RWPE1 (cell line): ENCODE measurements at regions not wholly inside any gene's neighbourhood (a gene's known extent, or its start where the extent isn't known, plus 50 kb on each side); places are given as distances from the start of the nearest gene placed in this dataset.

Source experiments
- CTCF ChIA-PET: fragments of 350-600 bp; sonication (Branson Sonifier 250); formaldehyde crosslinking; extraction: SDS; loops from one replicate; lab custom pipeline; 2021; lab: Yijun Ruan, JAX
- POLR2A ChIA-PET: fragments of 400-600 bp; formaldehyde crosslinking; extraction: SDS; loops from one replicate; lab custom pipeline; 2020; ENCODE audit warnings: antibody characterized with exemption; ENCODE audit not compliant: low non-redundant PET; lab: Yijun Ruan, JAX
- DNase-seq: peaks from one replicate; pipeline ENCODE4 v3.0.0; 2012; ENCODE audit warnings: low spot score
- H3K27ac ChIP-seq: fragments of 450-650 bp; 2 replicates; pipeline ENCODE4 v1.5.1; 2017
- TF ChIP-seq, protein P1 (sequence below): fragments of 450-650 bp; conservative IDR thresholded peaks from 2 replicates; pipeline ENCODE4 v1.5.1; 2017; ENCODE audit warnings: low read depth, mild to moderate bottlenecking

DNA sequence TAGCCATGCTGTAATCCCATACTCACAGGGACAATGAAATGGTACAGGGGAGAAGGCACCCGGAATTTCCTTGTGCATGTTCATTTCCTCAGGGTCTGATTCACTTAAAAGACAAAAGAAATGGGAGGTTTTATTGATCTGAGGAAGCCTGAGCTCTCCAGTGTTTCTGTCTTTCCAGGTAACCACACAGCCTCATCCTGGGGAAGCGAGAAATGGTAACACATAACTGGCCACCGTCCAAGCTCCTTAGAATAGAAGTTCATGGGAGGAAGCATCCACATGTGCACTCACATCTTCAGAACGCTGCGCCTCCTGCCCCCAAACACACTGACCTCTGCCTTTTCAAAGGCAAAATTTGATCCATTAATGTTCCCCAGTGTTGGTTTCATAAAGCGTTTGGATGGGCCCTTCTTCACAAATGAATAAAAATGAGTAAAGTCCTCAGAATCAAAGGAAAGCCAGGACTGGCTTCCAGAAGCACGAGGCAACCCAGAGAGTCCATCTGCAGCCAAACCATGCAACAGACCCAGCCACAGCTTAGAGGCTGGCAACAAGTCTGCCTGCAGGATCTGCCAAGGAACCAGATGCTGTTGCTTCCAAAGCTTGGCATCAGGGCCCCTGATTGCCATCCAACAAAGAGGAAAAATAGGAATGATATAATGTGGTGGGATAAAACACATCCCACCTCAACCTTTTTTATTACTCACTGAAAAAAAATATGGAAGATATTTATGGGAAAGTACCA, 120.3 kb downstream of the ZBTB18 start:
- DNase-seq, result no peak
- ChIA-PET CTCF (no interaction called here), POLR2A (no interaction called here)
- no peak overlapping the region for H3K27ac ChIP-seq
- TF ChIP-seq, protein P1, sequence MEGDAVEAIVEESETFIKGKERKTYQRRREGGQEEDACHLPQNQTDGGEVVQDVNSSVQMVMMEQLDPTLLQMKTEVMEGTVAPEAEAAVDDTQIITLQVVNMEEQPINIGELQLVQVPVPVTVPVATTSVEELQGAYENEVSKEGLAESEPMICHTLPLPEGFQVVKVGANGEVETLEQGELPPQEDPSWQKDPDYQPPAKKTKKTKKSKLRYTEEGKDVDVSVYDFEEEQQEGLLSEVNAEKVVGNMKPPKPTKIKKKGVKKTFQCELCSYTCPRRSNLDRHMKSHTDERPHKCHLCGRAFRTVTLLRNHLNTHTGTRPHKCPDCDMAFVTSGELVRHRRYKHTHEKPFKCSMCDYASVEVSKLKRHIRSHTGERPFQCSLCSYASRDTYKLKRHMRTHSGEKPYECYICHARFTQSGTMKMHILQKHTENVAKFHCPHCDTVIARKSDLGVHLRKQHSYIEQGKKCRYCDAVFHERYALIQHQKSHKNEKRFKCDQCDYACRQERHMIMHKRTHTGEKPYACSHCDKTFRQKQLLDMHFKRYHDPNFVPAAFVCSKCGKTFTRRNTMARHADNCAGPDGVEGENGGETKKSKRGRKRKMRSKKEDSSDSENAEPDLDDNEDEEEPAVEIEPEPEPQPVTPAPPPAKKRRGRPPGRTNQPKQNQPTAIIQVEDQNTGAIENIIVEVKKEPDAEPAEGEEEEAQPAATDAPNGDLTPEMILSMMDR, result no peak

DNA sequence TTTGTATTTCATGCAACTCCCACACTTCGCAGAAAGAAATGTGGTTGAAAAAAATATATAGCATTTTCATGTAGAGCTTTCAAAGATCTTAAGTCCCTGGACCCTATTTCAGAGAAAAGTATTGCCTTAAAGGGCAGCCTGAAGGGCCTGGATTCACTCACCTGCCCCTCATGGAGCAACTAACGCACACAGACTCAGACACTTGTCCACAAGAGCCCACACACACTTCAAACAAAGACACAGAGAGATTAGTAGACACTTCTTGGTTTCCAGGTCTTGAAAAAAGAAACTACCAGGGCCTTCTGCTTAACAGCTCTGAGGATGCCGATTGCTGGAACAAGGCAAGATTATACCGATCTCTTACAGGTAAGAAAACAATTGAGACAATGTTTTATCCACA, 122.2 kb downstream of the ZBTB18 start:
- TF ChIP-seq, protein P1, result no peak
- DNase-seq, result no peak
- H3K27ac ChIP-seq, result no peak overlapping the region
- ChIA-PET CTCF (no interaction called here), POLR2A (no interaction called here)

DNA sequence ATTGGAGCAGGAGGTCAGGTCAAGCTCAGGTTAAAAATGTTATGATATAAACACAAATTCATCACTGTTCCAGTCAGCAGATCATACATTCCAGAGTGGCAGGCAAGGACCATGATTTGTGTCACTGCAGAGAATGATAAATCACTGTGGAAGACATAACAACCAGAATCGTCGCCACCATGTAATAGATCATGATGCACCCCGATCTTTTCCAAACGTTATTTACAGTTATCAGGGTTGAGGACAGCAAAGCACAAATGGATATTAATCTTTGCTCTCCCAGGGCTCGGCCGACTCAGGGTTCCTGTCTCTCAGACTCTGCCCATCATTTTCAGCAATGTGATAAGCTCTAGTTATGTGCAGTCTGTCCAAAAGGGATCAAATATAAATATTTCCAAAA, 122.7 kb downstream of the ZBTB18 start:
- TF ChIP-seq, protein P1, result no peak
- H3K27ac ChIP-seq, result no peak overlapping the region
- ChIA-PET POLR2A (no interaction called here), CTCF (no interaction called here)
- no peak for DNase-seq

DNA sequence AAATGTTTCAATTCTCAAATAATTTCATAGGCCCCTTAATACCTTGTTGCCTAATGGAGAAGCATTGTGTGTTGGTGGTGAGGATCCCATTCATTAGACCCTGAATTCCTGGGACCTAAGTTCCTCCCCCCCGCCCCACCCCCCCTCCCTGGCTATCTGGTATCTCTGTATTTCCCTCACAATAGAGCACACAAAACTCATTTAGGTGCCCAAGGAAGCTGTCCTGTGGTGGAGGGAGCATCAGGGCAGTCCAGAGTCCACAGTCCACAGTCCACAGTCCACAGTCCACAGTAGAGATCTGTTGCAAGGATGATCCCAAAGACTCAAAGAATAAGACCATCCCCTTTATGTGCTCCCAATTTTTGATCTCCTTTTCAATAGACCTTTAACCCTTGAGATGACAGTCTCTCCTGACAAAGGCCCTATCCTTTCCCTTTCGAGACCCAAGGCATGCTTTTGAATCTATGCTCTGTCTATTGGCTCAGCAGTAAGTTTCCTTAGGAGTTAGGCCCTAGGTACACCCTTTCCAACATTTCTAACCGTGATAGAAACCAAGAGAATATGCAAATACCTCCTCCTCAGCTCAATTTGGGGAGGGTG, 123.9 kb downstream of the ZBTB18 start:
- CTCF ChIA-PET, result no interaction called here
- no peak overlapping the region for H3K27ac ChIP-seq
- TF ChIP-seq, protein P1, result no peak
- POLR2A ChIA-PET, result no interaction called here
- no peak for DNase-seq

DNA sequence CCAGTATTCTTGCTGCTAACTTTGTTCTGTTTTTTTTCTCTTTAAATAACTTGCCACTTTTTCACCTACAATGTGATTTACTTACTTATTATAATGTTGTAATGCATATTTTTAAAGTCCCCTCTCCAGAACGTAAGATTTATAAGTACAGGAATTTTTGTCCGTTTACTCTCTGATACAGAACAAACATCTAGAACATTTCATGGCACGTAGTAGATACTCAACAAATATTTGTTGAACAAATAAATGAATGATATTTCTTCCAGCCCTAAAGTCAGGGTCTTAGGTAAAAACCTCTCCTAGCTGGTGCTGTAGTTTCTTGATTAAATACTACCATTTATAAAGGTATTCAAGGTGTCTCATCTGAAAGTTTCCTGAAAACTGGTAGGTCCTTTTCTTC, 125.1 kb downstream of the ZBTB18 start:
- POLR2A ChIA-PET, result no interaction called here
- TF ChIP-seq, protein P1, result no peak

DNA sequence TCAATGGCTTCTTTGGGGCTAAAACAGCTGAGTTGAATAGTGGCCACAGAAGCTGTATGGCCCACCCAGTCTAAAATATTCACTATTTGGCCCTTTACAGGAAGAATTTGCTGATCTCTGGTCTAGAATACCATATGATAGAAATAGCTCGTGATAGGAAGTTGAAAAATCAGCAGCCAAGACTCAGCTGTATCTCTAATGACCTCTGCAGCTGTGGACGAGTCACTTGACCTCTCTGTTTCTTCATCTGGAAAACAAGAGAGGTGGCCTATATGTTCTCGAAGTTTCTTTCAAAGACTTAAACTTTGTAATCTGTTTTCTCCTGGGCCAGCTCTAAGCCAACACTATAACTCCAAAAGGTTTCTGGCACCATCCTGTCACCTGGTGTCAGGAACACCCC, 129.2 kb downstream of the ZBTB18 start:
- DNase-seq, result no peak
- POLR2A ChIA-PET, result no interaction called here
- H3K27ac ChIP-seq, result no peak overlapping the region
- CTCF ChIA-PET, result interaction anchor here (0.6 kb wide), 1 partner anchor 32 kb away, joined by 3 read pairs; no protein-coding TSS in a partner anchor
- TF ChIP-seq, protein P1, result no peak

More for the DNA sequence above, 125.1 kb downstream of the ZBTB18 start:
- DNase-seq, result no peak
- H3K27ac ChIP-seq, result no peak overlapping the region
- CTCF ChIA-PET, result no interaction called here
